Cardiac muscle cell (in vitro differentiated cells and primary cell): ENCODE measurements at regions not wholly inside any gene's neighbourhood (a gene's known extent, or its start where the extent isn't known, plus 50 kb on each side); places are given as distances from the start of the nearest gene placed in this dataset.

ENCODE experiments used
- DNase-seq, 2 donors: peaks; one replicate each; pipeline versions ENCODE4 v3.0.0 to v3.0.0-alpha.2; 2010 to 2017; ENCODE audit warnings: low read depth in 1 of 2, low spot score in 1 of 2
- H3K27ac ChIP-seq: fragments of 200-600 bp; sonication (generic); 2 replicates; pipeline ENCODE4 v1.5.1; 2016
- H3K27me3 ChIP-seq: fragments of 200-600 bp; sonication (generic); 2 replicates; pipeline ENCODE4 v1.6.0; 2016; ENCODE audit warnings: control low read depth
- H3K36me3 ChIP-seq: fragments of 200-600 bp; sonication (generic); 2 replicates; pipeline ENCODE4 v1.5.1; 2016; ENCODE audit warnings: control low read depth
- H3K4me1 ChIP-seq: fragments of 200-600 bp; sonication (generic); 2 replicates; pipeline ENCODE4 v1.8.1; 2017; ENCODE audit warnings: low read depth, mild to moderate bottlenecking, mixed run types
- H3K4me3 ChIP-seq: fragments of 200-600 bp; sonication (generic); 2 replicates; pipeline ENCODE4 v1.5.1; 2016; ENCODE audit warnings: mild to moderate bottlenecking
- H3K9me3 ChIP-seq: fragments of 200-600 bp; sonication (generic); 2 replicates; pipeline ENCODE4 v1.5.1; 2017; ENCODE audit warnings: low read depth, mild to moderate bottlenecking, control low read depth
- CTCF ChIP-seq: IDR thresholded peaks from 2 replicates; pipeline ENCODE4 v1.5.1; 2012; ENCODE audit warnings: low read depth, mild to moderate bottlenecking, low read length

GRCh38 chr3:22660606-22661005 is 542.5 kb upstream of the UBE2E2 start:
- Histone ChIP-seq H3K27me3 (no peaks in the 10 kb centered on the region), H3K4me1 (no peaks in the 10 kb centered on the region), H3K4me3 (no peak overlapping the region), H3K9me3 (no peaks in the 10 kb centered on the region), H3K36me3 (no peaks in the 10 kb centered on the region), H3K27ac (no peak overlapping the region)
- no peak for DNase-seq
- no peak for TF ChIP-seq CTCF

GRCh38 chr3:22661121-22661700 is 541.9 kb upstream of the UBE2E2 start:
- H3K4me3 ChIP-seq, result no peak overlapping the region
- no peak for TF ChIP-seq CTCF

GRCh38 chr3:22665528-22665927 is 537.6 kb upstream of the UBE2E2 start:
- Histone ChIP-seq H3K4me3 (no peak overlapping the region), H3K9me3 (no peaks in the 10 kb centered on the region), H3K4me1 (no peaks in the 10 kb centered on the region), H3K36me3 (no peaks in the 10 kb centered on the region), H3K27ac (no peak overlapping the region), H3K27me3 (no peaks in the 10 kb centered on the region)
- no peak for TF ChIP-seq CTCF
- no peak for DNase-seq

More at GRCh38 chr3:22661121-22661700, 541.9 kb upstream of the UBE2E2 start:
- no peak for DNase-seq
- Histone ChIP-seq H3K27me3 (no peaks in the 10 kb centered on the region), H3K27ac (no peak overlapping the region), H3K9me3 (no peaks in the 10 kb centered on the region), H3K36me3 (no peaks in the 10 kb centered on the region), H3K4me1 (no peaks in the 10 kb centered on the region)

- no peak overlapping the region for H3K27ac ChIP-seq
- H3K9me3 ChIP-seq, result no peaks in the 10 kb centered on the region
- no peaks in the 10 kb centered on the region for H3K36me3 ChIP-seq
- no peak for TF ChIP-seq CTCF
- no peak for DNase-seq
- H3K27me3 ChIP-seq, result no peaks in the 10 kb centered on the region
- no peak overlapping the region for H3K4me3 ChIP-seq
- no peaks in the 10 kb centered on the region for H3K4me1 ChIP-seq
These were observed 536.4 kb upstream of the UBE2E2 start for GRCh38 chr3:22666736-22667135.

GRCh38 chr3:22671848-22672247 is 531.3 kb upstream of the UBE2E2 start:
- H3K9me3 ChIP-seq, result no peaks in the 10 kb centered on the region
- H3K27me3 ChIP-seq, result no peaks in the 10 kb centered on the region
- no peak overlapping the region for H3K27ac ChIP-seq
- no peak for TF ChIP-seq CTCF
- H3K4me1 ChIP-seq, result no peaks in the 10 kb centered on the region
- H3K36me3 ChIP-seq, result no peaks in the 10 kb centered on the region
- DNase-seq, result no peak
- H3K4me3 ChIP-seq, result no peak overlapping the region

GRCh38 chr3:22684739-22685138 is 518.4 kb upstream of the UBE2E2 start:
- no peaks in the 10 kb centered on the region for H3K27me3 ChIP-seq
- no peaks in the 10 kb centered on the region for H3K36me3 ChIP-seq
- H3K9me3 ChIP-seq, result no peaks in the 10 kb centered on the region
- no peak overlapping the region for H3K27ac ChIP-seq
- no peak for TF ChIP-seq CTCF
- H3K4me3 ChIP-seq, result no peak overlapping the region
- H3K4me1 ChIP-seq, result no peaks in the 10 kb centered on the region
- DNase-seq, result no peak
